Neuronal stem cell (in vitro differentiated cells): ENCODE measurements at regions not wholly inside any gene's neighbourhood (a gene's known extent, or its start where the extent isn't known, plus 50 kb on each side); places are given as distances from the start of the nearest gene placed in this dataset.

ENCODE experiments used
- DNase-seq: peaks from one replicate; pipeline ENCODE4 v3.0.0-alpha.2; 2013; ENCODE audit warnings: low spot score
- H2AFZ ChIP-seq: one replicate; pipeline ENCODE4 v1.6.1; 2013; ENCODE audit warnings: mild to moderate bottlenecking, low read length, inconsistent platforms
- H2AK5ac ChIP-seq: 2 replicates; pipeline ENCODE4 v1.6.1; 2013; ENCODE audit warnings: low read depth, mild to moderate bottlenecking, inconsistent platforms, low read length, moderate library complexity, mixed read lengths
- H2BK120ac ChIP-seq: 2 replicates; pipeline ENCODE4 v1.6.1; 2013; ENCODE audit warnings: low read depth, mild to moderate bottlenecking, inconsistent platforms, low read length, moderate library complexity, mixed read lengths
- H2BK12ac ChIP-seq: one replicate; pipeline ENCODE4 v1.6.1; 2013; ENCODE audit warnings: low read length, inconsistent platforms
- H2BK15ac ChIP-seq: 2 replicates; pipeline ENCODE4 v1.6.1; 2013; ENCODE audit warnings: mild to moderate bottlenecking, low read length, inconsistent platforms, mixed read lengths
- H2BK5ac ChIP-seq: one replicate; pipeline ENCODE4 v1.6.1; 2013; ENCODE audit warnings: inconsistent platforms, mild to moderate bottlenecking, low read length, moderate library complexity
- H3K14ac ChIP-seq: one replicate; pipeline ENCODE4 v1.6.1; 2013; ENCODE audit warnings: low read length, inconsistent platforms
- H3K18ac ChIP-seq: 2 replicates; pipeline ENCODE4 v1.6.1; 2013; ENCODE audit warnings: low read length, inconsistent platforms
- H3K23ac ChIP-seq: 2 replicates; pipeline ENCODE4 v1.6.1; 2013; ENCODE audit warnings: low read depth, mild to moderate bottlenecking, mixed read lengths, low read length, inconsistent platforms; ENCODE audit not compliant: poor library complexity
- H3K27ac ChIP-seq: replicated peaks from 3 replicates; pipeline ENCODE4 v1.5.1; 2013; ENCODE audit warnings: low read length, inconsistent platforms
- H3K27me3 ChIP-seq, 3 experiments: 2 replicates each; pipeline ENCODE4 v1.6.1; 2013; ENCODE audit warnings: low read length in 3 of 3, mild to moderate bottlenecking in 2 of 3, inconsistent platforms in 1 of 3, low read depth in 1 of 3, mixed read lengths in 1 of 3, moderate library complexity in 1 of 3; ENCODE audit not compliant: control insufficient read depth in 3 of 3, insufficient read depth in 3 of 3
- H3K36me3 ChIP-seq, 2 donors: replicated peaks in 1 of 2; 2 replicates each; pipeline ENCODE4 v1.6.1; 2013; ENCODE audit warnings: low read length in 2 of 2; ENCODE audit not compliant: control insufficient read depth in 2 of 2, insufficient read depth in 2 of 2
- H3K4ac ChIP-seq: 2 replicates; pipeline ENCODE4 v1.6.1; 2013; ENCODE audit warnings: inconsistent platforms, mild to moderate bottlenecking, low read length, moderate library complexity
- H3K4me1 ChIP-seq, 2 donors: 1 replicate in 1 of 2; 2 replicates in 1 of 2; pipeline ENCODE4 v1.6.1; 2013; ENCODE audit warnings: low read length in 2 of 2, low read depth in 1 of 2; ENCODE audit not compliant: control insufficient read depth in 2 of 2, insufficient read depth in 1 of 2
- H3K4me2 ChIP-seq: one replicate; pipeline ENCODE4 v1.6.1; 2013; ENCODE audit warnings: mild to moderate bottlenecking, low read length, inconsistent platforms; ENCODE audit not compliant: insufficient read depth, poor library complexity, severe bottlenecking
- H3K4me3 ChIP-seq, 2 donors: 2 replicates each; pipeline ENCODE4 v1.5.1; 2013; ENCODE audit warnings: low read length in 2 of 2, mild to moderate bottlenecking in 2 of 2, inconsistent platforms in 1 of 2, moderate library complexity in 1 of 2
- H3K79me1 ChIP-seq: one replicate; pipeline ENCODE4 v1.6.1; 2013; ENCODE audit warnings: low read depth, mild to moderate bottlenecking, inconsistent platforms, low read length, moderate library complexity
- H3K9ac ChIP-seq: one replicate; pipeline ENCODE4 v1.6.1; 2013; ENCODE audit warnings: mild to moderate bottlenecking, low read depth, low read length, inconsistent platforms; ENCODE audit not compliant: poor library complexity
- H3K9me3 ChIP-seq, 2 donors: replicated peaks in 1 of 2; 2 replicates each; pipeline versions ENCODE3 to v1.6.1; 2013; ENCODE audit warnings: low read length in 2 of 2, mild to moderate bottlenecking in 2 of 2, inconsistent platforms in 1 of 2, low read depth in 1 of 2, mixed read lengths in 1 of 2, moderate library complexity in 1 of 2; ENCODE audit not compliant: control insufficient read depth in 2 of 2, insufficient read depth in 1 of 2
- H4K8ac ChIP-seq: one replicate; pipeline ENCODE4 v1.6.1; 2013; ENCODE audit warnings: low read depth, mild to moderate bottlenecking, inconsistent platforms, low read length, moderate library complexity
- H4K91ac ChIP-seq: one replicate; pipeline ENCODE4 v1.6.1; 2013; ENCODE audit warnings: low read length, low read depth, mild to moderate bottlenecking, inconsistent platforms; ENCODE audit not compliant: poor library complexity
- WGBS, 2 donors: extraction: QIAGEN DNeasy Blood & Tissue Kit; methylation state at CpG; one replicate each; pipeline ENCODE4 v1.1.7; 2013; ENCODE audit warnings: missing lambda C conversion rate in 2 of 2, mixed read lengths in 1 of 2; ENCODE audit not compliant: insufficient read length in 2 of 2, insufficient replicate concordance in 1 of 2; ENCODE audit errors: extremely low coverage in 2 of 2; 5-methylcytosine and 5-hydroxymethylcytosine counted together

- Histone ChIP-seq H2BK5ac (no peak overlapping the region), H2BK12ac (no peak overlapping the region), H3K36me3 (no peaks in the 10 kb centered on the region), H3K9ac (no peak overlapping the region), H3K14ac (no peak overlapping the region), H3K4ac (no peak overlapping the region), H4K91ac (no peak overlapping the region), H2AFZ (no peak overlapping the region), H3K27me3 (peaks cover 0 to 45% (median 0%) of the 10 kb centered on the region in 3 experiments), H3K4me2 (no peak overlapping the region), H2BK15ac (peak overlapping the region; percentile 15), H3K79me1 (no peaks in the 10 kb centered on the region), H3K18ac (peak overlapping the region; percentile 63), H3K27ac (no peak overlapping the region), H3K4me1 (no peaks in the 10 kb centered on the region), H3K23ac (peak overlapping the region; percentile 20), H3K9me3 (no peaks in the 10 kb centered on the region), H3K4me3 (no peak overlapping the region), H4K8ac (no peak overlapping the region), H2BK120ac (no peak overlapping the region), H2AK5ac (no peak overlapping the region)
- peak; percentile 79 for DNase-seq
- no CpG with 5 or more reads among the region's 20 CpGs for WGBS, 2 donors
Measured at GRCh38 chr6:30396833-30397479, 52.0 kb downstream of the RPP21 start.

- Histone ChIP-seq H3K18ac (no peak overlapping the region), H2AFZ (no peak overlapping the region), H2BK5ac (no peak overlapping the region), H3K4me3 (no peak overlapping the region), H2BK12ac (no peak overlapping the region), H3K4ac (no peak overlapping the region), H3K27me3 (peaks cover 0 to 46% (median 0%) of the 10 kb centered on the region in 3 experiments), H2BK15ac (no peak overlapping the region), H4K8ac (no peak overlapping the region), H3K23ac (no peak overlapping the region), H3K36me3 (no peaks in the 10 kb centered on the region), H2BK120ac (no peak overlapping the region), H3K9ac (no peak overlapping the region), H2AK5ac (no peak overlapping the region), H3K27ac (no peak overlapping the region), H4K91ac (no peak overlapping the region), H3K4me1 (no peaks in the 10 kb centered on the region), H3K14ac (no peak overlapping the region), H3K79me1 (no peaks in the 10 kb centered on the region), H3K9me3 (no peaks in the 10 kb centered on the region), H3K4me2 (no peak overlapping the region)
- DNase-seq: no peak
- WGBS, 2 donors: no CpG with 5 or more reads among the region's 3 CpGs
Measured at GRCh38 chr6:30397697-30398096, 52.7 kb downstream of the RPP21 start.

- H3K18ac ChIP-seq: no peak overlapping the region
- no peak overlapping the region for H2BK5ac ChIP-seq
- H3K4me1 ChIP-seq: no peaks in the 10 kb centered on the region
- no peaks in the 10 kb centered on the region for H3K9me3 ChIP-seq
- H3K4me3 ChIP-seq: no peak overlapping the region
- H2AK5ac ChIP-seq: no peak overlapping the region
- H3K27ac ChIP-seq: no peak overlapping the region
- WGBS, 2 donors: no CpG with 5 or more reads among the region's 2 CpGs
- no peak overlapping the region for H4K91ac ChIP-seq
- H3K23ac ChIP-seq: no peak overlapping the region
- no peaks in the 10 kb centered on the region for H3K79me1 ChIP-seq
- no peak for DNase-seq
- H3K4me2 ChIP-seq: no peak overlapping the region
- H3K36me3 ChIP-seq: no peaks in the 10 kb centered on the region
- no peak overlapping the region for H3K4ac ChIP-seq
- H3K27me3 ChIP-seq: peaks cover 0 to 38% (median 0%) of the 10 kb centered on the region in 3 experiments
- no peak overlapping the region for H2BK15ac ChIP-seq
- H2BK120ac ChIP-seq: no peak overlapping the region
- no peak overlapping the region for H2BK12ac ChIP-seq
- no peak overlapping the region for H2AFZ ChIP-seq
- no peak overlapping the region for H3K14ac ChIP-seq
- H3K9ac ChIP-seq: no peak overlapping the region
- H4K8ac ChIP-seq: no peak overlapping the region
Measured at GRCh38 chr6:30399390-30400058, 54.6 kb downstream of the RPP21 start.

GRCh38 chr6:30405934-30406333 is 61.0 kb downstream of the RPP21 start:
- Histone ChIP-seq H3K14ac (no peak overlapping the region), H3K9me3 (peaks cover 2 to 6% of the 10 kb centered on the region in 2 donors), H2BK5ac (no peak overlapping the region), H3K4ac (no peak overlapping the region), H2BK120ac (no peak overlapping the region), H2BK15ac (no peak overlapping the region), H3K36me3 (no peaks in the 10 kb centered on the region), H3K27ac (no peak overlapping the region), H2BK12ac (no peak overlapping the region), H4K91ac (no peak overlapping the region), H2AFZ (no peak overlapping the region), H2AK5ac (no peak overlapping the region), H3K27me3 (peaks cover 0 to 18% (median 0%) of the 10 kb centered on the region in 3 experiments), H3K4me2 (no peak overlapping the region), H3K23ac (no peak overlapping the region), H4K8ac (no peak overlapping the region), H3K79me1 (no peaks in the 10 kb centered on the region), H3K18ac (no peak overlapping the region), H3K4me1 (peaks cover 0 to 3% of the 10 kb centered on the region in 2 donors), H3K4me3 (no peak overlapping the region), H3K9ac (no peak overlapping the region)
- DNase-seq: no peak
- no CpG with 5 or more reads among the region's 2 CpGs for WGBS, 2 donors
